H9 (cell line): ENCODE measurements at regions not wholly inside any gene's neighbourhood (a gene's known extent, or its start where the extent isn't known, plus 50 kb on each side); places are given as distances from the start of the nearest gene placed in this dataset.

Experiments used
- DNase-seq: peaks from one replicate; pipeline ENCODE4 v3.0.0-alpha.2; 2017
- H2AFZ ChIP-seq: one replicate; pipeline ENCODE4 v1.6.1; 2013; ENCODE audit warnings: mild to moderate bottlenecking, low read length, control low read depth, moderate library complexity
- H2AK5ac ChIP-seq: 2 replicates; pipeline ENCODE4 v1.6.1; 2013; ENCODE audit warnings: low read length, control low read depth, mixed read lengths; ENCODE audit not compliant: insufficient read length
- H2BK120ac ChIP-seq: one replicate; pipeline ENCODE4 v1.6.1; 2013; ENCODE audit warnings: low read depth, mild to moderate bottlenecking, low read length, control low read depth, inconsistent platforms; ENCODE audit not compliant: poor library complexity, severe bottlenecking
- H2BK12ac ChIP-seq: 2 replicates; pipeline ENCODE4 v1.6.1; 2013; ENCODE audit warnings: low read length, control low read depth, mixed read lengths, low read depth; ENCODE audit not compliant: insufficient read length
- H2BK15ac ChIP-seq: 2 replicates; pipeline ENCODE4 v1.6.1; 2013; ENCODE audit warnings: low read depth, low read length, control low read depth
- H2BK20ac ChIP-seq: one replicate; pipeline ENCODE4 v1.6.1; 2013; ENCODE audit warnings: low read depth, mild to moderate bottlenecking, low read length, control low read depth, inconsistent platforms; ENCODE audit not compliant: poor library complexity, severe bottlenecking
- H2BK5ac ChIP-seq: 2 replicates; pipeline ENCODE4 v1.6.1; 2013; ENCODE audit warnings: low read length, control low read depth, mixed read lengths; ENCODE audit not compliant: insufficient read length
- H3K14ac ChIP-seq: 2 replicates; pipeline ENCODE4 v1.6.1; 2013; ENCODE audit warnings: low read length, control low read depth; ENCODE audit not compliant: insufficient read depth
- H3K18ac ChIP-seq: 2 replicates; pipeline ENCODE4 v1.6.1; 2013; ENCODE audit warnings: low read depth, mild to moderate bottlenecking, mixed read lengths, low read length, control low read depth; ENCODE audit not compliant: insufficient read length
- H3K23ac ChIP-seq: 2 replicates; pipeline ENCODE4 v1.6.1; 2013; ENCODE audit warnings: low read length, control low read depth, mixed read lengths, low read depth; ENCODE audit not compliant: insufficient read length
- H3K23me2 ChIP-seq: 2 replicates; pipeline ENCODE4 v1.6.1; 2013; ENCODE audit warnings: low read depth, mild to moderate bottlenecking, mixed read lengths, low read length, control low read depth; ENCODE audit not compliant: insufficient read length, poor library complexity, severe bottlenecking
- H3K27ac ChIP-seq: 2 replicates; pipeline ENCODE4 v1.5.1; 2013; ENCODE audit warnings: low read length, control low read depth, mixed read lengths, low read depth; ENCODE audit not compliant: insufficient read length
- H3K27me3 ChIP-seq: 2 replicates; pipeline ENCODE4 v1.6.1; 2013; ENCODE audit warnings: low read length, control low read depth, inconsistent platforms; ENCODE audit not compliant: insufficient read depth
- H3K4ac ChIP-seq: 2 replicates; pipeline ENCODE4 v1.6.1; 2013; ENCODE audit warnings: low read depth, mild to moderate bottlenecking, control low read depth, inconsistent platforms, low read length, moderate library complexity
- H3K4me1 ChIP-seq: 2 replicates; pipeline ENCODE4 v1.6.1; 2013; ENCODE audit warnings: low read length, control low read depth, inconsistent platforms; ENCODE audit not compliant: insufficient read depth
- H3K4me2 ChIP-seq: 2 replicates; pipeline ENCODE4 v1.6.1; 2013; ENCODE audit warnings: low read length, control low read depth, mixed read lengths; ENCODE audit not compliant: insufficient read length, insufficient read depth
- H3K56ac ChIP-seq: 2 replicates; pipeline ENCODE4 v1.6.1; 2013; ENCODE audit warnings: low read depth, mild to moderate bottlenecking, mixed read lengths, low read length, control low read depth; ENCODE audit not compliant: insufficient read length
- H3K79me1 ChIP-seq: 2 replicates; pipeline ENCODE4 v1.6.1; 2013; ENCODE audit warnings: low read depth, mild to moderate bottlenecking, moderate library complexity, low read length, control low read depth, inconsistent platforms; ENCODE audit not compliant: insufficient read depth, poor library complexity, severe bottlenecking
- H3K79me2 ChIP-seq: 2 replicates; pipeline ENCODE4 v1.6.1; 2013; ENCODE audit warnings: low read length, control low read depth, inconsistent platforms; ENCODE audit not compliant: insufficient read depth
- H3K9ac ChIP-seq: 2 replicates; pipeline ENCODE4 v1.6.1; 2013; ENCODE audit warnings: low read length, control low read depth, mixed read lengths; ENCODE audit not compliant: insufficient read length; ENCODE audit errors: extremely low read depth
- H3K9me3 ChIP-seq: one replicate; pipeline ENCODE4 v1.6.1; 2013; ENCODE audit warnings: low read depth, low read length, inconsistent platforms; ENCODE audit not compliant: control insufficient read depth
- H3T11ph ChIP-seq: one replicate; pipeline ENCODE4 v1.6.1; 2013; ENCODE audit warnings: mild to moderate bottlenecking, low read length, control low read depth, inconsistent platforms
- H4K20me1 ChIP-seq: one replicate; pipeline ENCODE4 v1.6.1; 2013; ENCODE audit not compliant: control insufficient read depth, insufficient read length, insufficient read depth
- H4K5ac ChIP-seq: 2 replicates; pipeline ENCODE4 v1.6.1; 2013; ENCODE audit warnings: low read depth, mild to moderate bottlenecking, mixed read lengths, low read length, control low read depth; ENCODE audit not compliant: insufficient read length
- H4K8ac ChIP-seq: replicated peaks from 2 replicates; pipeline ENCODE4 v1.6.1; 2013; ENCODE audit warnings: low read length, control low read depth, mixed read lengths, low read depth; ENCODE audit not compliant: insufficient read length
- H4K91ac ChIP-seq: 2 replicates; pipeline ENCODE4 v1.6.1; 2013; ENCODE audit warnings: low read depth, mild to moderate bottlenecking, moderate library complexity, mixed read lengths, low read length, control low read depth; ENCODE audit not compliant: insufficient read length
- H3K27ac Mint-ChIP-seq, 3 experiments: 2 replicates in 2 of 3; 3 replicates in 1 of 3; pipeline ENCODE4 v1.8.0; 2020 to 2021; ENCODE audit warnings: mixed read lengths in 3 of 3, mild to moderate bottlenecking in 1 of 3, moderate library complexity in 1 of 3
- H3K27me3 Mint-ChIP-seq: 2 replicates; pipeline ENCODE4 v1.8.0; 2021; ENCODE audit warnings: low read depth, mild to moderate bottlenecking, moderate library complexity, mixed read lengths
- H3K36me3 Mint-ChIP-seq, 3 experiments: 2 replicates in 2 of 3; 3 replicates in 1 of 3; pipeline ENCODE4 v1.8.0; 2020 to 2021; ENCODE audit warnings: low read depth in 3 of 3, mixed read lengths in 3 of 3; ENCODE audit not compliant: insufficient read depth in 1 of 3
- H3K4me1 Mint-ChIP-seq, 2 experiments: 2 replicates each; pipeline ENCODE4 v1.8.0; 2020; ENCODE audit warnings: mixed read lengths in 2 of 2
- H3K4me3 Mint-ChIP-seq, 2 experiments: 2 replicates in 1 of 2; 3 replicates in 1 of 2; pipeline ENCODE4 v1.8.0; 2020 to 2021; ENCODE audit warnings: mild to moderate bottlenecking in 2 of 2, mixed read lengths in 2 of 2, moderate library complexity in 1 of 2
- H3K9me3 Mint-ChIP-seq, 2 experiments: 2 replicates in 1 of 2; 3 replicates in 1 of 2; pipeline ENCODE4 v1.8.0; 2020; ENCODE audit warnings: mild to moderate bottlenecking in 2 of 2, mixed read lengths in 2 of 2, moderate library complexity in 1 of 2
- CTCF ChIP-seq: fragments of 200-600 bp; sonication (generic); conservative IDR thresholded peaks from 3 replicates; pipeline ENCODE4 v1.8.0; 2021; ENCODE audit warnings: antibody characterized with exemption, mild to moderate bottlenecking
- WGBS: extraction: QIAGEN DNeasy Blood & Tissue Kit; methylation state at CpG from one replicate; pipeline ENCODE4 v1.1.7; 2013; ENCODE audit warnings: missing lambda C conversion rate, low lambda C conversion rate, mixed read lengths; ENCODE audit not compliant: insufficient read length; ENCODE audit errors: extremely low coverage; 5-methylcytosine and 5-hydroxymethylcytosine counted together

GRCh38 chr6:897528-898207 is 204.7 kb upstream of the EXOC2 start:
- no peak overlapping the region for H3K27ac ChIP-seq
- no peaks in the 10 kb centered on the region for H4K20me1 ChIP-seq
- H2BK12ac ChIP-seq = no peak overlapping the region
- no CpG with 5 or more reads among the region's 12 CpGs for WGBS
- Mint-ChIP-seq H3K27ac (peak overlapping the region in 1 of 3 experiments; percentile 92; a peak in 2 of 7 replicates), H3K27me3 (peaks cover 7% of the 10 kb centered on the region), H3K36me3 (no peaks in the 10 kb centered on the region; a peak in 2 of 7 replicates), H3K4me3 (no peak overlapping the region), H3K4me1 (no peaks in the 10 kb centered on the region), H3K9me3 (peaks cover 0 to 3% of the 10 kb centered on the region in 2 experiments; a peak in 1 of 5 replicates)
- H4K91ac ChIP-seq = no peak overlapping the region
- no peak overlapping the region for H4K5ac ChIP-seq
- no peak overlapping the region for H3T11ph ChIP-seq
- H3K23me2 ChIP-seq = no peaks in the 10 kb centered on the region
- no peak overlapping the region for H3K9ac ChIP-seq
- H2AK5ac ChIP-seq = no peak overlapping the region
- no peak overlapping the region for H2AFZ ChIP-seq
- no peaks in the 10 kb centered on the region for H3K27me3 ChIP-seq
- H2BK15ac ChIP-seq = no peak overlapping the region
- no peaks in the 10 kb centered on the region for H3K79me1 ChIP-seq
- no peak overlapping the region for H2BK20ac ChIP-seq
- no peaks in the 10 kb centered on the region for H3K4me1 ChIP-seq
- no peak for DNase-seq
- no peak overlapping the region for H2BK120ac ChIP-seq
- no peak overlapping the region for H2BK5ac ChIP-seq
- H3K4me2 ChIP-seq = no peak overlapping the region
- no peak overlapping the region for H3K4ac ChIP-seq
- no peak overlapping the region for H3K18ac ChIP-seq
- H3K56ac ChIP-seq = no peak overlapping the region
- H4K8ac ChIP-seq = no peak overlapping the region
- TF ChIP-seq CTCF = no peak
- H3K23ac ChIP-seq = no peak overlapping the region
- no peaks in the 10 kb centered on the region for H3K79me2 ChIP-seq
- H3K14ac ChIP-seq = no peak overlapping the region
- H3K9me3 ChIP-seq = no peaks in the 10 kb centered on the region
